Kidney (tissue), 13 donors: ENCODE measurements at regions not wholly inside any gene's neighbourhood (a gene's known extent, or its start where the extent isn't known, plus 50 kb on each side); places are given as distances from the start of the nearest gene placed in this dataset.

Source experiments
- DNase-seq, 5 donors: peaks; one replicate each; pipeline ENCODE4 v3.0.0-alpha.2; 2013 to 2020
- FAIRE-seq: peaks from 2 replicates; lab custom pipeline; 2012; peaks lifted over from hg19 to GRCh38; lab: Jason Lieb, UNC
- H3K27ac ChIP-seq, 2 donors: one replicate each; pipeline ENCODE4 v1.7.0; 2013; ENCODE audit warnings: low read depth in 2 of 2, low read length in 2 of 2, inconsistent platforms in 1 of 2
- H3K27me3 ChIP-seq: one replicate; pipeline ENCODE4 v1.7.1; 2013; ENCODE audit warnings: low read length, inconsistent platforms; ENCODE audit not compliant: control insufficient read depth, insufficient read depth
- H3K36me3 ChIP-seq, 3 donors: one replicate each; pipeline versions ENCODE4 v1.7.0 to v1.7.1; 2013; ENCODE audit warnings: low read length in 3 of 3, control low read depth in 1 of 3, inconsistent platforms in 1 of 3; ENCODE audit not compliant: insufficient read depth in 3 of 3, control insufficient read depth in 2 of 3
- H3K4me1 ChIP-seq, 3 donors: one replicate each; pipeline versions ENCODE4 v1.7.0 to v1.7.1; 2013; ENCODE audit warnings: low read length in 3 of 3, inconsistent platforms in 1 of 3, low read depth in 1 of 3; ENCODE audit not compliant: control insufficient read depth in 2 of 3, insufficient read depth in 2 of 3
- H3K4me3 ChIP-seq, 3 donors: one replicate each; pipeline versions ENCODE4 v1.7.0 to v1.8.1; 2013; ENCODE audit warnings: low read length in 3 of 3, control low read depth in 1 of 3, inconsistent platforms in 1 of 3
- H3K9ac ChIP-seq, 3 donors: one replicate each; pipeline versions ENCODE4 v1.7.0 to v1.7.1; 2013; ENCODE audit warnings: low read length in 3 of 3, control low read depth in 1 of 3, inconsistent platforms in 1 of 3
- H3K9me3 ChIP-seq, 3 donors: one replicate each; pipeline versions ENCODE4 v1.7.0 to v1.7.1; 2013; ENCODE audit warnings: low read length in 3 of 3, control low read depth in 1 of 3, inconsistent platforms in 1 of 3; ENCODE audit not compliant: control insufficient read depth in 2 of 3, insufficient read depth in 1 of 3
- intact Hi-C: fragments of 100-400 bp; cut with DNase I; formaldehyde crosslinking; loops from one replicate; pipeline ENCODE4 v1.11.1; 2022
- TF ChIP-seq, protein P1 (sequence below): IDR thresholded peaks from 3 replicates; pipeline ENCODE4 v1.5.1; 2012; ENCODE audit warnings: mild to moderate bottlenecking, moderate library complexity, borderline replicate concordance; ENCODE audit not compliant: insufficient read depth; ENCODE audit errors: extremely low read depth
- donor health status: control.
- donor health status: control.
- donor health status: control.
- donor health status: control.
- donor health status: control.
- donor health status: DM: yes; HTN: yes; CAD: no.
- donor health status: Normal renal cell carcinoma (clear cell type).

- FAIRE-seq (no peak), DNase-seq (no peak)
- Histone ChIP-seq H3K4me1 (no peaks in the 10 kb centered on the region), H3K27ac (no peak overlapping the region), H3K27me3 (no peaks in the 10 kb centered on the region), H3K36me3 (no peaks in the 10 kb centered on the region), H3K9ac (no peak overlapping the region), H3K4me3 (no peak overlapping the region), H3K9me3 (no peaks in the 10 kb centered on the region)
- intact Hi-C loops = no loop called here
- TF ChIP-seq, protein P1, sequence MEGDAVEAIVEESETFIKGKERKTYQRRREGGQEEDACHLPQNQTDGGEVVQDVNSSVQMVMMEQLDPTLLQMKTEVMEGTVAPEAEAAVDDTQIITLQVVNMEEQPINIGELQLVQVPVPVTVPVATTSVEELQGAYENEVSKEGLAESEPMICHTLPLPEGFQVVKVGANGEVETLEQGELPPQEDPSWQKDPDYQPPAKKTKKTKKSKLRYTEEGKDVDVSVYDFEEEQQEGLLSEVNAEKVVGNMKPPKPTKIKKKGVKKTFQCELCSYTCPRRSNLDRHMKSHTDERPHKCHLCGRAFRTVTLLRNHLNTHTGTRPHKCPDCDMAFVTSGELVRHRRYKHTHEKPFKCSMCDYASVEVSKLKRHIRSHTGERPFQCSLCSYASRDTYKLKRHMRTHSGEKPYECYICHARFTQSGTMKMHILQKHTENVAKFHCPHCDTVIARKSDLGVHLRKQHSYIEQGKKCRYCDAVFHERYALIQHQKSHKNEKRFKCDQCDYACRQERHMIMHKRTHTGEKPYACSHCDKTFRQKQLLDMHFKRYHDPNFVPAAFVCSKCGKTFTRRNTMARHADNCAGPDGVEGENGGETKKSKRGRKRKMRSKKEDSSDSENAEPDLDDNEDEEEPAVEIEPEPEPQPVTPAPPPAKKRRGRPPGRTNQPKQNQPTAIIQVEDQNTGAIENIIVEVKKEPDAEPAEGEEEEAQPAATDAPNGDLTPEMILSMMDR = no peak
Measured at GRCh38 chr11:43212279-43212678, 99.5 kb upstream of the API5 start.

- H3K9me3 ChIP-seq = no peaks in the 10 kb centered on the region
- H3K27ac ChIP-seq = no peak overlapping the region
- no peaks in the 10 kb centered on the region for H3K4me1 ChIP-seq
- H3K36me3 ChIP-seq = no peaks in the 10 kb centered on the region
- FAIRE-seq = no peak
- no peak for DNase-seq
- intact Hi-C loops = no loop called here
- TF ChIP-seq, protein P1 = no peak
- no peak overlapping the region for H3K9ac ChIP-seq
- no peak overlapping the region for H3K4me3 ChIP-seq
- no peaks in the 10 kb centered on the region for H3K27me3 ChIP-seq
Measured at GRCh38 chr11:43214471-43214870, 97.3 kb upstream of the API5 start.

DNA sequence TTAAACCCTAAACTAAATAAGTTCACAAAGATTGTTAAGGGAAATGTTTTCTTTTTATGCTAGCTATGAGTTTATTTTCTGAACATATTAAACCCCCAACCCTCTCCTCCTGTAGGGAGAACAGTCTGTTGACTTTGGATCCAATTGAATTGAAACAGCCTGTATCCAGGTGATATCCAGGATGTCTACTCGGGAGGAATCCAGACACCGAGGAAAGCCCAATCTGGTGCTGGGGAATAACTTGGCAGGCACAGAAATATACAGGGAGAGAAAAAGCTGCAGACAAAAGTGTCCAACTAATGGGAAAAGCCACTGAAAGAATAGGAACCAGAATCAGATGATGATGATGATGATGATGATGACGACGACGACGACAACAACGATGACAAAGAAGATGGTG is 93.9 kb upstream of the API5 start:
- H3K4me1 ChIP-seq = no peaks in the 10 kb centered on the region
- TF ChIP-seq, protein P1 = no peak
- DNase-seq (no peak), FAIRE-seq (no peak)
- intact Hi-C loops = no loop called here
- no peaks in the 10 kb centered on the region for H3K36me3 ChIP-seq
- no peak overlapping the region for H3K4me3 ChIP-seq
- H3K9me3 ChIP-seq = no peaks in the 10 kb centered on the region
- no peak overlapping the region for H3K9ac ChIP-seq
- H3K27ac ChIP-seq = no peak overlapping the region
- H3K27me3 ChIP-seq = no peaks in the 10 kb centered on the region

GRCh38 chr11:43222215-43222614 is 89.6 kb upstream of the API5 start:
- Histone ChIP-seq H3K27ac (no peak overlapping the region), H3K9ac (no peak overlapping the region), H3K4me3 (no peak overlapping the region), H3K27me3 (no peaks in the 10 kb centered on the region), H3K4me1 (no peaks in the 10 kb centered on the region), H3K36me3 (no peaks in the 10 kb centered on the region), H3K9me3 (no peaks in the 10 kb centered on the region)
- intact Hi-C loops = no loop called here
- TF ChIP-seq, protein P1 = no peak
- no peak for FAIRE-seq
- DNase-seq = no peak
